ENCODE measurements at regions not wholly inside any gene's neighbourhood (a gene's known extent, or its start where the extent isn't known, plus 50 kb on each side); places are given as distances from the start of the nearest gene placed in this dataset.

DNA sequence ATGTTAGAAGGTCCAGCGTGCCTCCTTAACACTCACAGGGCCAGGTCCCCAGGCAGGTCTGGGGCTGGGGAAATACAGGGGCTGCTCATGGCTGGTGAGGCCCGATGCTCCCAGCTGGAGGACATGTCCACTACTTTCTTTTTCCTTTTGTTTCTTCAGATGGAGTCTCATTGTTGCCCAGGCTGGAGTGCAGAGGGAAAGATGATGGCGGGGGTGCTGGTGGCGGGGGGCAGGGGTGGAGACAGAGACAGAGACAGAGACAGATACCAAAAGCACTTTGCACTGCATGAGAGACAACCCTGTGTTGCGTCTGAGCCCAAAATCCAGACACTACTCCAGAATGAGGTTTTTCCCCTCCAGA lies 211.0 kb downstream of the SH3BP4 start:
- TF ChIP-seq CTCF (IDR thresholded peaks at IDR 0.05; ENCODE audit: low read depth, low read length, missing control alignments): no peak
- DNase-seq (ENCODE audit: low read depth): no peak
- in situ Hi-C loops (cut with HindIII; ENCODE audit: low sequenced_read_pairs): no loop called here
- no peak overlapping the region for H3K4me3 ChIP-seq (ENCODE audit: low read depth, low read length)

GRCh38 chr2:235165136-235165535 lies 213.3 kb downstream of the SH3BP4 start:
- no peak overlapping the region for H3K4me3 ChIP-seq (ENCODE audit: low read depth, low read length)
- TF ChIP-seq CTCF (IDR thresholded peaks at IDR 0.05; ENCODE audit: low read depth, low read length, missing control alignments): no peak
- no peak for DNase-seq (ENCODE audit: low read depth)
- in situ Hi-C loops (cut with HindIII; ENCODE audit: low sequenced_read_pairs): no loop called here

DNA sequence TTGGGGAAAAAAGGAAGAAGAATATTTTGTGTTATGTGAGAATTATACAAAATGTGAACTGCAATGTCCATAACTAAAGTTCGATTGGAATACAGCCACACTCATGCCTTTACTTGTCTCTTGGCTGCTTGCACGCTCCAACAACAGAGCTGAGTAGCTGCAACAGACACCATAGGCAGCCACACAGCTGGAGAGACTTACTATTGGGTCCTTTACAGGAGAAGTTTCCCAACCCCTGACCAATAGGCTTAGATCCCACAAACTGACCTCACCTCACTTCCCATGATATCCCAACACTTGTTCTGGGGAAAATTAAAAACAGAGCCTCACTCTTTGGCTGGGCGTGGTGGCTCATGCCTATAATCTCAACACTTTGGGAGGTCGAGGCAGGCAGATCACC lies 213.8 kb downstream of the SH3BP4 start:
- no peak for TF ChIP-seq CTCF (IDR thresholded peaks at IDR 0.05; ENCODE audit: low read depth, low read length, missing control alignments)
- H3K4me3 ChIP-seq (ENCODE audit: low read depth, low read length): no peak overlapping the region
- DNase-seq (ENCODE audit: low read depth): no peak
- in situ Hi-C loops (cut with HindIII; ENCODE audit: low sequenced_read_pairs): no loop called here

GRCh38 chr2:235168174-235168979 lies 216.6 kb downstream of the SH3BP4 start:
- in situ Hi-C loops (cut with HindIII; ENCODE audit: low sequenced_read_pairs): no loop called here
- TF ChIP-seq CTCF (IDR thresholded peaks at IDR 0.05; ENCODE audit: low read depth, low read length, missing control alignments): no peak
- H3K4me3 ChIP-seq (ENCODE audit: low read depth, low read length): no peak overlapping the region
- no peak for DNase-seq (ENCODE audit: low read depth)

DNA sequence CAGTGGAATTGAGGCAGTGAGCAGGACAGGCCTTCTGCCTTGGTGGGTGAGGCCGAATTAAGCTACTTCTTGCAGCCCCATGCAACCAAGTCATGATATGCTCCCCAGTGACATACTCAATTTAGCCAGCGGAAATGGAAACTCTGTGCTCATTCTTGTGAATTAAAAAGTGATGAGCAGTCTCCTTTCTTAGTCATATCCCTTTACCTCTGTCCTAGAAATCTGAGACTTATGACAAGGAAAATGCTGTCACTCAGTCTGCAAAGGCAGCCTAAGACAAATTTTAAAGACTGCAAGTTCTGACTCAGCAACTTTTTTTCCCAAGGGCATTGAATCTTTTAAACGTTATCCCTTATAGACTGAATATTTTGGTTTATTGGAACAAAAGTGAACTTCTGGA lies 218.2 kb downstream of the SH3BP4 start:
- H3K4me3 ChIP-seq (ENCODE audit: low read depth, low read length): no peak overlapping the region
- no peak for DNase-seq (ENCODE audit: low read depth)
- no peak for TF ChIP-seq CTCF (IDR thresholded peaks at IDR 0.05; ENCODE audit: low read depth, low read length, missing control alignments)
- in situ Hi-C loops (cut with HindIII; ENCODE audit: low sequenced_read_pairs): no loop called here

DNA sequence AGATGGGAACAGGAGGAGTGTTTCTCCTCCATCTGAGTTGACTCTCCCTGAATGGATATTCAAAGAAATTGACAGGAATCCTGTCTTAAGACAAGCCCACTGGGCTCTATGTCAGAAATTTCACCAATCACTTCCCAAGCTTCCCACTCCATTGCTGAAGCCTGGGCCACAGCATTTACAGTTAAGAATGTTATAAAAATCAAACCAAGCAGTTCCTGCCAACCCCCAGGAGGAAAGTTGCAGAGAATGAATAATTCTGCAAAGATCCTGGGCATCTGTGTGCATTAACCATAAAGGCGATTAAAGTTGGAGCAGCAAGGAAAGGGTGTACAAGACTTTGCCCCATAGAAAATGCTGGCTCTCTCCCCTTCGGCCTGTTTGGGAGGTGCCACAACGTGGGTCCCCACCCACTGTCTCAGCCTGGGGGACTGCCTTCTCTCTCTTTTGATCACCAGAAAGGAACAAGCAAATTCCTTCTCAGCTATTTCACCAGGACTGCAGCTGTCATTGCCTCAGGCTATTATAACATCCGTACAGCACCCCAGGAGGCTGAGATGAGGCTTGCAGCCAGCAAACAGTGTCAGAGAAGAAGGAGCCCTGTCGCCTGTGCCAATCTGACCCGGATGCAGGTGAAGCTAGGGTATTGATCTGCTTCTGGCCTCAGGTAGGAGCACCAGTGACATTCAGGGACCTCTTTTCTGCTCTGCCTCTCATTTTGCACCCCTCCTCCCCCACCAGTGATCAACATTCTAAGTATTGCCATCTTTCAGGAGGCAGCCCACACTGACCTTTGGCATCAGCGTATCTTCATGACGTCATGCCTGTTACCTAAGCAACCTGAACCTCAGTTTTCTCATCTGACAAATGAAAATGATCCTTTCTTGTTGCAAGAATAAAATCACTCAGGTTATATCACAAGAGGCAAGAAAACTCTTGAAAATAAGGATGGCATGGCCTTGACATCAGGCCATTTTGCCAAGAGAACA lies 219.0 kb downstream of the SH3BP4 start:
- no peak overlapping the region for H3K4me3 ChIP-seq (ENCODE audit: low read depth, low read length)
- in situ Hi-C loops (cut with HindIII; ENCODE audit: low sequenced_read_pairs): no loop called here
- peak; percentile 40 for TF ChIP-seq CTCF (IDR thresholded peaks at IDR 0.05; ENCODE audit: low read depth, low read length, missing control alignments)
- peak; percentile 50 for DNase-seq (ENCODE audit: low read depth)
